ENCODE measurements at regions not wholly inside any gene's neighbourhood (a gene's known extent, or its start where the extent isn't known, plus 50 kb on each side); places are given as distances from the start of the nearest gene placed in this dataset.

DNA sequence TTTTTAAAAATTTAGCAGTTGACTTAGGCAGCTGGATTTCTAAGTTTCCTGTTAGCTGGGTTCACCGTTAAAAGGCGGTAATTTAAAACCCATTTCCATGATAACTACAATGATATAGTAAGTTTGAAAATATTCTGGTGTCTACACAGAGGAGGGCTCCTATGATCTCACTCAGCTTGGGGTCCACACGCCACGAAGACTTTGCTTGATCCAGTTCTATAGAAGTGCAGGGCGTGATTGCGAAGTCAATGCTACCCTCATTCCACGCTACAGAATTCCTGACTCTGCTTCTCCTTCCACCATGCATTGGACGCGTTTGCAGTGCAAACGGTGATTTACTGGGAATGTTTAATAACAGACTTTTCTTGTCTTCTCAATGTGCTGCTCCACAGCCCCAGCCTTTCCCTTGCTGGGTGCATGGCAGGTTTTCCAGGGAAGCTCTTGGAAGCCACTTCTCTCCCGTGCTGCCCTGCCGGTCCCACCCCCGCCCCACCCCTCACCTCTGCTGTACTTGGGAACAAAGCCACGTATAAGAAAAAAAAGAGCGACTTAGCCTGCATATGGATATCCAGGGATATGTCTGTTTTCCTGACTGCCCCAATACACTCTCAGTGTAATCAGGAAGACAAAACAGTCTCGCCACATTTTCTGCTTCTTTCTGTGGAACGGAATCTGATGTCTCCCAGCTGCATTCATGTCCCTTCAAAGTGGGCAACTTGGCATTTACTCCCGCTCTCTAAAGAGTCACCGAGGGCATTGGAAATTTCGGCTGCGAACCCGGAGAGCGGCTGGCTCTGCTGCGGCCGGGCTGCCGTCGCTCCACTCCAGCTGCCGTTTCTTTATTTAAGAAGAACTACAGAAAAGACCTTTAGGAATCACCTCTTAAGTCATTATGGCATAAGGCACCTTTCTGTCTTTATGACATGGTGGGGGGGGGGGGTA lies 434.4 kb upstream of the MGMT start:
- no peaks in the 10 kb centered on the region for H4K20me1 ChIP-seq (ENCODE audit: insufficient read depth)
- H3K27me3 ChIP-seq (ENCODE audit: insufficient read depth, low read depth, low read length), result peaks cover 43% of the 10 kb centered on the region
- no peaks in the 10 kb centered on the region for H3K79me2 ChIP-seq (replicated peaks; ENCODE audit: insufficient read depth, low read length)
- H3K27ac ChIP-seq (ENCODE audit: low read length), result no peak overlapping the region
- H3K4me2 ChIP-seq (ENCODE audit: low read length), result no peak overlapping the region
- peaks cover 6% of the 10 kb centered on the region for H3F3A ChIP-seq (ENCODE audit: insufficient read depth, low read length, poor library complexity, severe bottlenecking)
- no peak for TF ChIP-seq EP300 (conservative IDR thresholded peaks at IDR 0.05; ENCODE audit: poor library complexity, severe bottlenecking)
- TF ChIP-seq, protein P1, sequence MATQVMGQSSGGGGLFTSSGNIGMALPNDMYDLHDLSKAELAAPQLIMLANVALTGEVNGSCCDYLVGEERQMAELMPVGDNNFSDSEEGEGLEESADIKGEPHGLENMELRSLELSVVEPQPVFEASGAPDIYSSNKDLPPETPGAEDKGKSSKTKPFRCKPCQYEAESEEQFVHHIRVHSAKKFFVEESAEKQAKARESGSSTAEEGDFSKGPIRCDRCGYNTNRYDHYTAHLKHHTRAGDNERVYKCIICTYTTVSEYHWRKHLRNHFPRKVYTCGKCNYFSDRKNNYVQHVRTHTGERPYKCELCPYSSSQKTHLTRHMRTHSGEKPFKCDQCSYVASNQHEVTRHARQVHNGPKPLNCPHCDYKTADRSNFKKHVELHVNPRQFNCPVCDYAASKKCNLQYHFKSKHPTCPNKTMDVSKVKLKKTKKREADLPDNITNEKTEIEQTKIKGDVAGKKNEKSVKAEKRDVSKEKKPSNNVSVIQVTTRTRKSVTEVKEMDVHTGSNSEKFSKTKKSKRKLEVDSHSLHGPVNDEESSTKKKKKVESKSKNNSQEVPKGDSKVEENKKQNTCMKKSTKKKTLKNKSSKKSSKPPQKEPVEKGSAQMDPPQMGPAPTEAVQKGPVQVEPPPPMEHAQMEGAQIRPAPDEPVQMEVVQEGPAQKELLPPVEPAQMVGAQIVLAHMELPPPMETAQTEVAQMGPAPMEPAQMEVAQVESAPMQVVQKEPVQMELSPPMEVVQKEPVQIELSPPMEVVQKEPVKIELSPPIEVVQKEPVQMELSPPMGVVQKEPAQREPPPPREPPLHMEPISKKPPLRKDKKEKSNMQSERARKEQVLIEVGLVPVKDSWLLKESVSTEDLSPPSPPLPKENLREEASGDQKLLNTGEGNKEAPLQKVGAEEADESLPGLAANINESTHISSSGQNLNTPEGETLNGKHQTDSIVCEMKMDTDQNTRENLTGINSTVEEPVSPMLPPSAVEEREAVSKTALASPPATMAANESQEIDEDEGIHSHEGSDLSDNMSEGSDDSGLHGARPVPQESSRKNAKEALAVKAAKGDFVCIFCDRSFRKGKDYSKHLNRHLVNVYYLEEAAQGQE (IDR thresholded peaks at IDR 0.05; ENCODE audit: borderline replicate concordance), result no peak
- TF ChIP-seq RAD21 (conservative IDR thresholded peaks at IDR 0.05), result no peak
- TF ChIP-seq POLR2AphosphoS5 (IDR thresholded peaks at IDR 0.05), result no peak
- TF ChIP-seq SMC3 (conservative IDR thresholded peaks at IDR 0.05; ENCODE audit: poor library complexity), result no peak
- no peak for TF ChIP-seq TAF1 (IDR thresholded peaks at IDR 0.05; ENCODE audit: low read depth)
- TF ChIP-seq, protein P2, sequence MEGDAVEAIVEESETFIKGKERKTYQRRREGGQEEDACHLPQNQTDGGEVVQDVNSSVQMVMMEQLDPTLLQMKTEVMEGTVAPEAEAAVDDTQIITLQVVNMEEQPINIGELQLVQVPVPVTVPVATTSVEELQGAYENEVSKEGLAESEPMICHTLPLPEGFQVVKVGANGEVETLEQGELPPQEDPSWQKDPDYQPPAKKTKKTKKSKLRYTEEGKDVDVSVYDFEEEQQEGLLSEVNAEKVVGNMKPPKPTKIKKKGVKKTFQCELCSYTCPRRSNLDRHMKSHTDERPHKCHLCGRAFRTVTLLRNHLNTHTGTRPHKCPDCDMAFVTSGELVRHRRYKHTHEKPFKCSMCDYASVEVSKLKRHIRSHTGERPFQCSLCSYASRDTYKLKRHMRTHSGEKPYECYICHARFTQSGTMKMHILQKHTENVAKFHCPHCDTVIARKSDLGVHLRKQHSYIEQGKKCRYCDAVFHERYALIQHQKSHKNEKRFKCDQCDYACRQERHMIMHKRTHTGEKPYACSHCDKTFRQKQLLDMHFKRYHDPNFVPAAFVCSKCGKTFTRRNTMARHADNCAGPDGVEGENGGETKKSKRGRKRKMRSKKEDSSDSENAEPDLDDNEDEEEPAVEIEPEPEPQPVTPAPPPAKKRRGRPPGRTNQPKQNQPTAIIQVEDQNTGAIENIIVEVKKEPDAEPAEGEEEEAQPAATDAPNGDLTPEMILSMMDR (IDR thresholded peaks at IDR 0.05; ENCODE audit: poor library complexity, severe bottlenecking), result no peak
- TF ChIP-seq MXI1 (conservative IDR thresholded peaks at IDR 0.05; ENCODE audit: poor library complexity, severe bottlenecking), result no peak
- no peak for TF ChIP-seq EZH2 (IDR thresholded peaks at IDR 0.05; ENCODE audit: borderline replicate concordance, insufficient read depth, low read length, poor library complexity, severe bottlenecking)
- no peaks in the 10 kb centered on the region for H3K9me2 ChIP-seq (ENCODE audit: insufficient read depth, low read length)
- no peaks in the 10 kb centered on the region for H3K9me3 ChIP-seq (ENCODE audit: low read length)
- H3K4me3 ChIP-seq (ENCODE audit: low read length), result no peak overlapping the region
- no peak overlapping the region for H2AFZ ChIP-seq (ENCODE audit: low read depth, low read length)
- no peak overlapping the region for H3K9ac ChIP-seq (ENCODE audit: low read length)
- no peaks in the 10 kb centered on the region for H3K36me3 ChIP-seq (ENCODE audit: insufficient read depth, low read length)

DNA sequence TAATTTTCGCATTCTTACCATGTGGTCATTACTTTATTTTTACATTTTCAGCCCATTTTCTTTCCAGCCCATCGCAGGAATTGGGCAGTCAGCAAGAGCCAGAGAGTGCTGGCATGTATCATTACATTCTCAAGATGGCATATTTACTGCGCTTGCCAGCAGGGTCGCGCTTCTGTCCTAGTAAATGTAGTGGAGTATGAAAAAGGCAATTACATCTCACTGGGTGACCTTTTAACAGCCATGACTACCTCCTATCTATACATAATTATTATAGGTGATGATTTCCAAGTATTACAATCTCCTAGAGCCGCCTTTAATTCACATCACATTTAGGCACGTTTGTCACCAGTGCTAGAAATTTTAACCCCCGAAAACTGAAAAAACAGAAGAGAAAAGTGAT lies 433.7 kb upstream of the MGMT start:
- H3K4me3 ChIP-seq (ENCODE audit: low read length), result no peak overlapping the region
- H3K36me3 ChIP-seq (ENCODE audit: insufficient read depth, low read length), result no peaks in the 10 kb centered on the region
- no peaks in the 10 kb centered on the region for H3K9me2 ChIP-seq (ENCODE audit: insufficient read depth, low read length)
- H3K9me3 ChIP-seq (ENCODE audit: low read length), result no peaks in the 10 kb centered on the region
- peaks cover 39% of the 10 kb centered on the region for H3K27me3 ChIP-seq (ENCODE audit: insufficient read depth, low read depth, low read length)
- H3K4me2 ChIP-seq (ENCODE audit: low read length), result no peak overlapping the region
- peaks cover 6% of the 10 kb centered on the region for H3F3A ChIP-seq (ENCODE audit: insufficient read depth, low read length, poor library complexity, severe bottlenecking)
- H3K79me2 ChIP-seq (replicated peaks; ENCODE audit: insufficient read depth, low read length), result no peaks in the 10 kb centered on the region
- H4K20me1 ChIP-seq (ENCODE audit: insufficient read depth), result no peaks in the 10 kb centered on the region
- H3K9ac ChIP-seq (ENCODE audit: low read length), result no peak overlapping the region
- no peak overlapping the region for H3K27ac ChIP-seq (ENCODE audit: low read length)
- no peak overlapping the region for H2AFZ ChIP-seq (ENCODE audit: low read depth, low read length)
- TF ChIP-seq POLR2AphosphoS5 (IDR thresholded peaks at IDR 0.05), result no peak
- TF ChIP-seq SMC3 (conservative IDR thresholded peaks at IDR 0.05; ENCODE audit: poor library complexity), result peak; percentile 3
